ENCODE measurements at regions not wholly inside any gene's neighbourhood (a gene's known extent, or its start where the extent isn't known, plus 50 kb on each side); places are given as distances from the start of the nearest gene placed in this dataset.

GRCh38 chr18:40524881-40525280, 1430.2 kb upstream of the PIK3C3 start:
- no peaks in the 10 kb centered on the region for H3K36me3 ChIP-seq (ENCODE audit: low read length)

GRCh38 chr18:40523287-40523686, 1431.7 kb upstream of the PIK3C3 start:
- TF ChIP-seq CTCF (IDR thresholded peaks at IDR 0.05; ENCODE audit: insufficient read depth, low read length, poor library complexity, severe bottlenecking) (no peak), EZH2phosphoT487 (conservative IDR thresholded peaks at IDR 0.05; ENCODE audit: low read length) (no peak)
- Histone ChIP-seq H2AFZ (ENCODE audit: low read depth, low read length, severe bottlenecking) (no peak overlapping the region), H3K27me3 (ENCODE audit: low read length) (no peaks in the 10 kb centered on the region), H3K4me2 (ENCODE audit: low read depth, low read length, poor library complexity, severe bottlenecking) (no peak overlapping the region), H3K79me2 (ENCODE audit: insufficient read depth, low read length) (no peaks in the 10 kb centered on the region), H3F3A (ENCODE audit: insufficient read depth) (no peaks in the 10 kb centered on the region), H3K9ac (ENCODE audit: low read length) (no peak overlapping the region), H3K36me3 (ENCODE audit: low read length) (no peaks in the 10 kb centered on the region), H4K20me1 (ENCODE audit: low read depth, low read length) (no peaks in the 10 kb centered on the region), H3K4me3 (ENCODE audit: insufficient read depth, low read length, poor library complexity, severe bottlenecking) (no peak overlapping the region), H3K9me2 (replicated peaks; ENCODE audit: insufficient read depth, low read length) (no peaks in the 10 kb centered on the region; the same call in 1 of the 2 replicates), H3K9me3 (ENCODE audit: insufficient read depth, low read length) (no peaks in the 10 kb centered on the region), H3K27ac (ENCODE audit: low read depth, low read length) (no peak overlapping the region)

More at GRCh38 chr18:40524881-40525280, 1430.2 kb upstream of the PIK3C3 start:
- H3K27me3 ChIP-seq (ENCODE audit: low read length) = no peaks in the 10 kb centered on the region
- TF ChIP-seq CTCF (IDR thresholded peaks at IDR 0.05; ENCODE audit: insufficient read depth, low read length, poor library complexity, severe bottlenecking) (no peak), EZH2phosphoT487 (conservative IDR thresholded peaks at IDR 0.05; ENCODE audit: low read length) (no peak)
- no peaks in the 10 kb centered on the region for H3F3A ChIP-seq (ENCODE audit: insufficient read depth)
- no peak overlapping the region for H2AFZ ChIP-seq (ENCODE audit: low read depth, low read length, severe bottlenecking)
- H3K9me2 ChIP-seq (replicated peaks; ENCODE audit: insufficient read depth, low read length) = no peaks in the 10 kb centered on the region; the same call in 1 of the 2 replicates
- no peak overlapping the region for H3K27ac ChIP-seq (ENCODE audit: low read depth, low read length)
- no peaks in the 10 kb centered on the region for H3K9me3 ChIP-seq (ENCODE audit: insufficient read depth, low read length)
- no peak overlapping the region for H3K4me2 ChIP-seq (ENCODE audit: low read depth, low read length, poor library complexity, severe bottlenecking)
- no peak overlapping the region for H3K4me3 ChIP-seq (ENCODE audit: insufficient read depth, low read length, poor library complexity, severe bottlenecking)
- H3K9ac ChIP-seq (ENCODE audit: low read length) = no peak overlapping the region
- H4K20me1 ChIP-seq (ENCODE audit: low read depth, low read length) = no peaks in the 10 kb centered on the region
- H3K79me2 ChIP-seq (ENCODE audit: insufficient read depth, low read length) = no peaks in the 10 kb centered on the region

- no peak overlapping the region for H3K4me2 ChIP-seq (ENCODE audit: low read depth, low read length, poor library complexity, severe bottlenecking)
- TF ChIP-seq EZH2phosphoT487 (conservative IDR thresholded peaks at IDR 0.05; ENCODE audit: low read length) (no peak), CTCF (IDR thresholded peaks at IDR 0.05; ENCODE audit: insufficient read depth, low read length, poor library complexity, severe bottlenecking) (no peak)
- no peaks in the 10 kb centered on the region for H3K27me3 ChIP-seq (ENCODE audit: low read length)
- no peaks in the 10 kb centered on the region for H3F3A ChIP-seq (ENCODE audit: insufficient read depth)
- no peak overlapping the region for H2AFZ ChIP-seq (ENCODE audit: low read depth, low read length, severe bottlenecking)
- no peaks in the 10 kb centered on the region for H3K9me2 ChIP-seq (replicated peaks; ENCODE audit: insufficient read depth, low read length)
- no peaks in the 10 kb centered on the region for H3K79me2 ChIP-seq (ENCODE audit: insufficient read depth, low read length)
- no peaks in the 10 kb centered on the region for H4K20me1 ChIP-seq (ENCODE audit: low read depth, low read length)
- no peak overlapping the region for H3K4me3 ChIP-seq (ENCODE audit: insufficient read depth, low read length, poor library complexity, severe bottlenecking)
- H3K9ac ChIP-seq (ENCODE audit: low read length) = no peak overlapping the region
- H3K36me3 ChIP-seq (ENCODE audit: low read length) = no peaks in the 10 kb centered on the region
- H3K9me3 ChIP-seq (ENCODE audit: insufficient read depth, low read length) = no peaks in the 10 kb centered on the region
- no peak overlapping the region for H3K27ac ChIP-seq (ENCODE audit: low read depth, low read length)
Observed at GRCh38 chr18:40501026-40501425, 1454.0 kb upstream of the PIK3C3 start.

Data from SU-DHL-6 (cell line).